ENCODE measurements at regions not wholly inside any gene's neighbourhood (a gene's known extent, or its start where the extent isn't known, plus 50 kb on each side); places are given as distances from the start of the nearest gene placed in this dataset.

- no peak for TF ChIP-seq CTCF (conservative IDR thresholded peaks at IDR 0.05 in 1 of 2, IDR thresholded peaks at IDR 0.05 in 1 of 2; ENCODE audit: low read depth in 1 of 2, low read length in 2 of 2)
- no peak for TF ChIP-seq EZH2 (IDR thresholded peaks at IDR 0.05; ENCODE audit: low read length, missing control alignments)
Observed at GRCh38 chr3:124659175-124659574, 71.1 kb upstream of the UMPS start.

Data from fibroblast of lung (primary cell).